ENCODE measurements at regions not wholly inside any gene's neighbourhood (a gene's known extent, or its start where the extent isn't known, plus 50 kb on each side); places are given as distances from the start of the nearest gene placed in this dataset.
"Not testable (repeated sequence)": the region's sequence is repeated elsewhere in the genome, so short reads cannot be mapped to it uniquely, and the experiment has no call there.

DNA sequence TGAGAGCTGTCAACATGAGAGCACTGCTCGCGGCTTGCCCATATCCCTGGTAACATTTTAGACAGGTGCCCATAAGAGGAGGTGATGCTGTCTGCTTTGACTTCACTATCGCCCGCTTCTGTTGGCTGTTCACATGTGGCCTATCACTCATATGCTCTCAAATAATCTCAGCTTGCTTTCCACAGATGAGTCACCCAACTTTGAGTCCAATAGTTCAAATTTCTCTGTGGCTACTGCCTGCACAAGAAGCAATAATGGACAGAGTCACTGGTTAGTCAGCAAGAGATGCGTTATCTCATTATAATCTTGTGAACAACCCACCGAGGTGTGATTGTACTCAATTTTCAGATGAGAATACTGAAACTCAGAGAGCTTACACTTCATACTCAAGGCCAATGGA lies 1714.1 kb downstream of the LRRC4C start:
- H3K4me2 ChIP-seq (ENCODE audit: insufficient read depth, low read length), result no peak overlapping the region
- no peak overlapping the region for H2AFZ ChIP-seq (ENCODE audit: low read length)
- no peaks in the 10 kb centered on the region for H3K36me3 ChIP-seq (ENCODE audit: insufficient read depth, low read length)
- no peak for DNase-seq (ENCODE audit: insufficient read length, low spot score, missing footprints)
- H3K4me1 ChIP-seq (ENCODE audit: insufficient read depth, low read length), result no peaks in the 10 kb centered on the region
- H3K9me3 ChIP-seq (ENCODE audit: low read depth, low read length), result peaks cover 2% of the 10 kb centered on the region
- H3K4me3 ChIP-seq (ENCODE audit: insufficient read depth, low read length), result no peak overlapping the region
- no peaks in the 10 kb centered on the region for H3K27me3 ChIP-seq (ENCODE audit: insufficient read depth, low read length)
- no peak overlapping the region for H3K27ac ChIP-seq (ENCODE audit: low read depth, low read length)
- H4K20me1 ChIP-seq (ENCODE audit: insufficient read depth, low read length), result no peaks in the 10 kb centered on the region
- H3K79me2 ChIP-seq (ENCODE audit: insufficient read depth, low read length), result no peaks in the 10 kb centered on the region
- TF ChIP-seq, protein P1, sequence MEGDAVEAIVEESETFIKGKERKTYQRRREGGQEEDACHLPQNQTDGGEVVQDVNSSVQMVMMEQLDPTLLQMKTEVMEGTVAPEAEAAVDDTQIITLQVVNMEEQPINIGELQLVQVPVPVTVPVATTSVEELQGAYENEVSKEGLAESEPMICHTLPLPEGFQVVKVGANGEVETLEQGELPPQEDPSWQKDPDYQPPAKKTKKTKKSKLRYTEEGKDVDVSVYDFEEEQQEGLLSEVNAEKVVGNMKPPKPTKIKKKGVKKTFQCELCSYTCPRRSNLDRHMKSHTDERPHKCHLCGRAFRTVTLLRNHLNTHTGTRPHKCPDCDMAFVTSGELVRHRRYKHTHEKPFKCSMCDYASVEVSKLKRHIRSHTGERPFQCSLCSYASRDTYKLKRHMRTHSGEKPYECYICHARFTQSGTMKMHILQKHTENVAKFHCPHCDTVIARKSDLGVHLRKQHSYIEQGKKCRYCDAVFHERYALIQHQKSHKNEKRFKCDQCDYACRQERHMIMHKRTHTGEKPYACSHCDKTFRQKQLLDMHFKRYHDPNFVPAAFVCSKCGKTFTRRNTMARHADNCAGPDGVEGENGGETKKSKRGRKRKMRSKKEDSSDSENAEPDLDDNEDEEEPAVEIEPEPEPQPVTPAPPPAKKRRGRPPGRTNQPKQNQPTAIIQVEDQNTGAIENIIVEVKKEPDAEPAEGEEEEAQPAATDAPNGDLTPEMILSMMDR (IDR thresholded peaks at IDR 0.05; ENCODE audit: extremely low read depth, low read depth, low read length), result no peak

DNA sequence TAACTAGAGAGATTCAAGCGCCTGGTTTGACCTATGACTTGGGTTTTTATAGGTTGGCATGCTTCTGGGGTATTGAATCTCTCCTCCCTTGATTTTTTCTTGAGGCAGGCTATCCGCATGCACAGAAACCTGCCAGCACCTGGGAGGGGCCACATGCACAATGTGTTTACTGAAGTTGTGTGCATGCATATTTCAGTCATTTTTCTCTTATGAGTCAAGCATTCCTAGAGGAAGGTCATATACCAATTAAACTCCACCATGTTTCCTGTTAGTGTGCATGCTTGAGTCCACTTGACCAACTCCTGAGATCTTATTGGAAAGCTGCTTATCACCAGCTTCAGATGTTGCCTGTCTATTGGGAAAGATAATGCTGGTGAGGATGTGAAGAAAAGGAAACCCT lies 1718.4 kb downstream of the LRRC4C start:
- DNase-seq (ENCODE audit: insufficient read length, low spot score, missing footprints), result no peak
- Histone ChIP-seq H3K4me1 (ENCODE audit: insufficient read depth, low read length) (no peaks in the 10 kb centered on the region), H3K27me3 (ENCODE audit: insufficient read depth, low read length) (no peaks in the 10 kb centered on the region), H3K4me3 (ENCODE audit: insufficient read depth, low read length) (no peak overlapping the region), H2AFZ (ENCODE audit: low read length) (no peak overlapping the region), H4K20me1 (ENCODE audit: insufficient read depth, low read length) (no peaks in the 10 kb centered on the region), H3K4me2 (ENCODE audit: insufficient read depth, low read length) (no peak overlapping the region), H3K9me3 (ENCODE audit: low read depth, low read length) (peaks cover 2% of the 10 kb centered on the region), H3K27ac (ENCODE audit: low read depth, low read length) (no peak overlapping the region), H3K36me3 (ENCODE audit: insufficient read depth, low read length) (no peaks in the 10 kb centered on the region), H3K79me2 (ENCODE audit: insufficient read depth, low read length) (no peaks in the 10 kb centered on the region)
- TF ChIP-seq, protein P1 (IDR thresholded peaks at IDR 0.05; ENCODE audit: extremely low read depth, low read depth, low read length), result no peak

DNA sequence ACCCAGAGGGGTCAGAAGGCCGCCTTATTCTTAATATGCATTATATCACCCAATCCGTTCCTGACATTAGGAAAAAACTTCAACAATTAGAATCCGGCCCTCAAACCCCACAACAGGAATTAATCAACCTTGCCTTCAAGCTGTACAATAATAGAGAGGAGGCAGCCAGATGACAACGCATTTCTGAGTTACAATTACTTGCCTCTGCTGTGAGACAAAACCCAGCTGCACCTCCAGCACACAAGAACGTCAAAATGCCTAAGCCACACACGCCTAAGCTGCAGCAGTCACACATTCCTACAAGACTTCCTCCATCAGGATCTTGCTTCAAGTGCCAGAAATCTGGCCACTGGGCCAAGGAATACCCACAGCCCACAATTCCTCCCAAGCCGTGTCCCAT lies 1723.1 kb downstream of the LRRC4C start:
- H3K9me3 ChIP-seq (ENCODE audit: low read depth, low read length); H2AFZ ChIP-seq (ENCODE audit: low read length); H4K20me1 ChIP-seq (ENCODE audit: insufficient read depth, low read length); H3K4me1 ChIP-seq (ENCODE audit: insufficient read depth, low read length); H3K27me3 ChIP-seq (ENCODE audit: insufficient read depth, low read length); DNase-seq (ENCODE audit: insufficient read length, low spot score, missing footprints); H3K79me2 ChIP-seq (ENCODE audit: insufficient read depth, low read length); H3K27ac ChIP-seq (ENCODE audit: low read depth, low read length); H3K4me2 ChIP-seq (ENCODE audit: insufficient read depth, low read length); H3K4me3 ChIP-seq (ENCODE audit: insufficient read depth, low read length); H3K36me3 ChIP-seq (ENCODE audit: insufficient read depth, low read length): not testable (repeated sequence)

DNA sequence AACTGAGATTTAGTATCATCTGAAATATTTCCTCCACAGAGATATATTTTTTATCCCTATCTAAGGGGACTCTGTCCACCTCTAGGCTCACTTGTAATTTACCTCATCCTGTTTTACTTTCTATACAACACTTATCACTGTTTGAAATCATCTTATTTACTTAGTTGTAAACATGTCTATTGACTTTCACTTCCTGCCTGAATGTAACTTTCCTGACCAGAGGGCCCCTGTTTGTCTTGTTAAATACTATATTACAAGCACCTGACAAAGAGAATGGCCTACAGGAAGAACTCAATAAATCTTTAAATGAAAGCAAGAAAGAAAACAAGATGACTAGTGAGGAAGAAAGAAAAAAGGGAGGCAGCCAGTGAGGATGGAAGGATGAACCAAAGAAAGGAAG lies 1727.5 kb downstream of the LRRC4C start:
- no peak for DNase-seq (ENCODE audit: insufficient read length, low spot score, missing footprints)
- TF ChIP-seq, protein P1 (IDR thresholded peaks at IDR 0.05; ENCODE audit: extremely low read depth, low read depth, low read length), result no peak
- Histone ChIP-seq H3K27ac (ENCODE audit: low read depth, low read length) (no peak overlapping the region), H3K4me1 (ENCODE audit: insufficient read depth, low read length) (no peaks in the 10 kb centered on the region), H3K36me3 (ENCODE audit: insufficient read depth, low read length) (no peaks in the 10 kb centered on the region), H3K4me3 (ENCODE audit: insufficient read depth, low read length) (no peak overlapping the region), H3K9me3 (ENCODE audit: low read depth, low read length) (no peaks in the 10 kb centered on the region), H4K20me1 (ENCODE audit: insufficient read depth, low read length) (no peaks in the 10 kb centered on the region), H3K79me2 (ENCODE audit: insufficient read depth, low read length) (no peaks in the 10 kb centered on the region), H3K27me3 (ENCODE audit: insufficient read depth, low read length) (no peaks in the 10 kb centered on the region), H3K4me2 (ENCODE audit: insufficient read depth, low read length) (no peak overlapping the region), H2AFZ (ENCODE audit: low read length) (no peak overlapping the region)

DNA sequence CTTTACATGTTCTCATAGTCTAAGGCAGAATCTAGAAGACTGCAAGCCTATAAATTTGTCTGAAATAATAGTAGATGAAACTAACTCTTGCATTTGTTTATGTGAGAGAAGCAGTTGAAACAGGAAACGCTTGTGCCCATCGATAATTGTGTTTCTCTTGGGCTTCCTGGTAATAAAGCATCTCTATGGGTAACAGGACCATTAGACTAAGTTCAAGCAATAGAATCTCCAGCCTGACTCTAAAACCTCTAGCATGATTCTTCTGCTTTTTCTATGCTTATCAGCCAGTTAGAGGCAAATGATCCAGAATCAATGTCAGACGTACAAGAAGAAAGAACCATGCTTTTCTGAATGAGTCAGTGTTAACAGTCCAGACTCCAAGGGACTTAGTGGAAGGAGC lies 1734.4 kb downstream of the LRRC4C start:
- no peak overlapping the region for H3K4me2 ChIP-seq (ENCODE audit: insufficient read depth, low read length)
- H3K27ac ChIP-seq (ENCODE audit: low read depth, low read length), result no peak overlapping the region
- H3K79me2 ChIP-seq (ENCODE audit: insufficient read depth, low read length), result no peaks in the 10 kb centered on the region
- H3K4me1 ChIP-seq (ENCODE audit: insufficient read depth, low read length), result no peaks in the 10 kb centered on the region
- no peak overlapping the region for H3K4me3 ChIP-seq (ENCODE audit: insufficient read depth, low read length)
- no peaks in the 10 kb centered on the region for H4K20me1 ChIP-seq (ENCODE audit: insufficient read depth, low read length)
- TF ChIP-seq, protein P1 (IDR thresholded peaks at IDR 0.05; ENCODE audit: extremely low read depth, low read depth, low read length), result no peak
- H2AFZ ChIP-seq (ENCODE audit: low read length), result no peak overlapping the region
- H3K36me3 ChIP-seq (ENCODE audit: insufficient read depth, low read length), result no peaks in the 10 kb centered on the region
- no peaks in the 10 kb centered on the region for H3K9me3 ChIP-seq (ENCODE audit: low read depth, low read length)
- DNase-seq (ENCODE audit: insufficient read length, low spot score, missing footprints), result no peak
- no peaks in the 10 kb centered on the region for H3K27me3 ChIP-seq (ENCODE audit: insufficient read depth, low read length)

Data from osteoblast (primary cell).